Mesenchymal stem cell (in vitro differentiated cells and primary cell): ENCODE measurements at regions not wholly inside any gene's neighbourhood (a gene's known extent, or its start where the extent isn't known, plus 50 kb on each side); places are given as distances from the start of the nearest gene placed in this dataset.
"Not testable (repeated sequence)": the region's sequence is repeated elsewhere in the genome, so short reads cannot be mapped to it uniquely, and the experiment has no call there.

Source experiments
- DNase-seq: peaks from one replicate; pipeline ENCODE4 v3.0.0-alpha.2; 2013
- H2AFZ ChIP-seq: one replicate; pipeline ENCODE4 v1.6.1; 2013; ENCODE audit warnings: low read depth, mild to moderate bottlenecking, control low read depth, inconsistent platforms, low read length, moderate library complexity
- H2AK5ac ChIP-seq: 2 replicates; pipeline ENCODE4 v1.6.1; 2013; ENCODE audit warnings: low read length, moderate library complexity, mild to moderate bottlenecking, inconsistent platforms; ENCODE audit not compliant: severe bottlenecking
- H2BK120ac ChIP-seq: one replicate; pipeline ENCODE4 v1.6.1; 2013; ENCODE audit warnings: low read depth, mild to moderate bottlenecking, inconsistent platforms, low read length, moderate library complexity
- H2BK12ac ChIP-seq, 2 experiments: one replicate each; pipeline ENCODE4 v1.6.1; 2013; ENCODE audit warnings: inconsistent platforms in 2 of 2, low read length in 2 of 2, mild to moderate bottlenecking in 2 of 2, moderate library complexity in 2 of 2, control low read depth in 1 of 2
- H2BK15ac ChIP-seq: one replicate; pipeline ENCODE4 v1.6.1; 2013; ENCODE audit warnings: mild to moderate bottlenecking, low read depth, inconsistent platforms; ENCODE audit not compliant: poor library complexity, severe bottlenecking
- H2BK5ac ChIP-seq: 2 replicates; pipeline ENCODE4 v1.6.1; 2013; ENCODE audit warnings: low read depth, mild to moderate bottlenecking, low read length, control low read depth, inconsistent platforms; ENCODE audit not compliant: poor library complexity, severe bottlenecking
- H3K14ac ChIP-seq, 2 experiments: one replicate each; pipeline ENCODE4 v1.6.1; 2013; ENCODE audit warnings: inconsistent platforms in 2 of 2, low read length in 2 of 2, control low read depth in 1 of 2, mild to moderate bottlenecking in 1 of 2, moderate library complexity in 1 of 2
- H3K18ac ChIP-seq, 2 experiments: one replicate each; pipeline ENCODE4 v1.6.1; 2013; ENCODE audit warnings: inconsistent platforms in 2 of 2, low read length in 2 of 2, control low read depth in 1 of 2, low read depth in 1 of 2, mild to moderate bottlenecking in 1 of 2
- H3K23ac ChIP-seq, 2 experiments: one replicate each; pipeline ENCODE4 v1.6.1; 2013; ENCODE audit warnings: inconsistent platforms in 2 of 2, low read length in 2 of 2, mild to moderate bottlenecking in 2 of 2, moderate library complexity in 2 of 2, control low read depth in 1 of 2
- H3K27ac ChIP-seq: 2 replicates; pipeline ENCODE4 v1.5.1; 2013; ENCODE audit warnings: mild to moderate bottlenecking, moderate library complexity, low read length, control low read depth, inconsistent platforms; ENCODE audit not compliant: poor library complexity, severe bottlenecking
- H3K27me3 ChIP-seq, 2 experiments: 2 replicates each; pipeline versions ENCODE4 v1.6.1 to v1.7.0; 2013; ENCODE audit warnings: low read length in 2 of 2, mild to moderate bottlenecking in 2 of 2, moderate library complexity in 2 of 2, control low read depth in 1 of 2, inconsistent platforms in 1 of 2; ENCODE audit not compliant: control insufficient read depth in 1 of 2, insufficient read depth in 1 of 2
- H3K36me3 ChIP-seq, 2 experiments: 2 replicates each; pipeline versions ENCODE4 v1.6.1 to v1.7.0; 2013; ENCODE audit warnings: low read length in 2 of 2, control low read depth in 1 of 2, inconsistent platforms in 1 of 2, low read depth in 1 of 2, mild to moderate bottlenecking in 1 of 2; ENCODE audit not compliant: insufficient read depth in 2 of 2, control insufficient read depth in 1 of 2
- H3K4ac ChIP-seq, 2 experiments: one replicate each; pipeline ENCODE4 v1.6.1; 2013; ENCODE audit warnings: inconsistent platforms in 2 of 2, low read length in 2 of 2, mild to moderate bottlenecking in 2 of 2, moderate library complexity in 2 of 2, control low read depth in 1 of 2, low read depth in 1 of 2
- H3K4me1 ChIP-seq: 2 replicates; pipeline ENCODE4 v1.6.1; 2013; ENCODE audit warnings: low read depth, low read length, control low read depth; ENCODE audit not compliant: control insufficient read depth, insufficient read depth
- H3K4me2 ChIP-seq: 2 replicates; pipeline ENCODE4 v1.6.1; 2013; ENCODE audit warnings: low read length, mild to moderate bottlenecking, inconsistent platforms; ENCODE audit not compliant: poor library complexity, severe bottlenecking
- H3K4me3 ChIP-seq, 2 experiments: 2 replicates each; pipeline versions ENCODE4 v1.5.1 to v1.7.0; 2013; ENCODE audit warnings: low read length in 2 of 2, mild to moderate bottlenecking in 2 of 2, control low read depth in 1 of 2, low read depth in 1 of 2; ENCODE audit not compliant: insufficient read depth in 1 of 2
- H3K79me1 ChIP-seq: replicated peaks from 2 replicates; pipeline ENCODE4 v1.6.1; 2013; ENCODE audit warnings: mild to moderate bottlenecking, control low read depth, low read length, inconsistent platforms; ENCODE audit not compliant: poor library complexity, severe bottlenecking
- H3K9ac ChIP-seq: 2 replicates; pipeline ENCODE4 v1.7.0; 2013; ENCODE audit warnings: mild to moderate bottlenecking, low read length, moderate library complexity
- H3K9me3 ChIP-seq: 2 replicates; pipeline ENCODE4 v1.7.0; 2013; ENCODE audit warnings: mild to moderate bottlenecking, low read length; ENCODE audit not compliant: control insufficient read depth
- H4K8ac ChIP-seq: one replicate; pipeline ENCODE4 v1.6.1; 2013; ENCODE audit warnings: inconsistent platforms, mild to moderate bottlenecking, low read length, moderate library complexity
- H4K91ac ChIP-seq: one replicate; pipeline ENCODE4 v1.6.1; 2013; ENCODE audit warnings: mild to moderate bottlenecking, low read length, inconsistent platforms
- WGBS: methylation state at CpG from one replicate; pipeline ENCODE4 v1.1.7; 2013; ENCODE audit warnings: mixed read lengths; 5-methylcytosine and 5-hydroxymethylcytosine counted together

DNA sequence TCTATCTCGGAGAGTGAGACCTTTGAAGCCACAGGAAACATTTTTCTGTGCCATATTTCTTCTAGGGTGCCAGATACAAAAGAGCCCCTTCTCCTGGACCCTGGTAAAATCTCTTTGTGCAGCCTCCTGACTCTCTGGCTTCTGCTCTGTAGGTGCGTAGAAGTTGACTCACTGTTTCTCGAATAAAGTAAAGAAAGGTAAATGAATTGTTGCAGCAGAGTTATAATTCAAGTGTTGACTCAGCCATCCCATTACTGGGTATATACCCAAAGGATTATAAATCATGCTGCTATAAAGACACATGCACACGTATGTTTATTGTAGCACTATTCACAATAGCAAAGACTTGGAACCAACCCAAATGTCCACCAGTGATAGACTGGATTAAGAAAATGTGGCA, 371.0 kb downstream of the OSTF1 start:
- not testable (repeated sequence) for H3K9ac ChIP-seq, H3K4ac ChIP-seq, H4K8ac ChIP-seq, H2BK5ac ChIP-seq, H3K4me3 ChIP-seq, H3K23ac ChIP-seq, DNase-seq, H4K91ac ChIP-seq, H3K27me3 ChIP-seq, H3K9me3 ChIP-seq, H3K14ac ChIP-seq, H3K27ac ChIP-seq, H3K4me2 ChIP-seq, H3K79me1 ChIP-seq, H2AFZ ChIP-seq, H2BK12ac ChIP-seq, H3K18ac ChIP-seq, H2BK120ac ChIP-seq, H2BK15ac ChIP-seq, H3K4me1 ChIP-seq, H3K36me3 ChIP-seq, H2AK5ac ChIP-seq
- 33% methylated on average over 1 of the region's 4 CpGs for WGBS

DNA sequence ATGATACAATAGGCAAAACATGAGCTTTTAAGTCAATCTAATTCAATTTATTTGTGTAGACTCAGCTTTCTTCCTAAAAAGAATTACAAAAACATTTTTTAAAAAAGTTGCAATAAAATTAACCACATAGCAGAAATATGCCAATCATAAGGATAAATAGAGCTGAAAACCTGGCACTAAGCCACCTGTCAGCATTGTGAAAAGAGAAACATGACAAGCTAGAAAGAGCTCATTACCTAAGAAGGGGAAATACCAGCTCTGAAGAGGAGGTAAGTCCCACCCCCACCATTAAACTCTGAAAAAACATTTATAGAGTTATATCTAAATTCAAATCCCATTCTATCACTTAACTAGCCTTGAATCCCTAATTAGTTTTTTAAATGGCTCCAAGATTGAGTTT, 372.9 kb downstream of the OSTF1 start:
- no peak overlapping the region for H2BK15ac ChIP-seq

DNA sequence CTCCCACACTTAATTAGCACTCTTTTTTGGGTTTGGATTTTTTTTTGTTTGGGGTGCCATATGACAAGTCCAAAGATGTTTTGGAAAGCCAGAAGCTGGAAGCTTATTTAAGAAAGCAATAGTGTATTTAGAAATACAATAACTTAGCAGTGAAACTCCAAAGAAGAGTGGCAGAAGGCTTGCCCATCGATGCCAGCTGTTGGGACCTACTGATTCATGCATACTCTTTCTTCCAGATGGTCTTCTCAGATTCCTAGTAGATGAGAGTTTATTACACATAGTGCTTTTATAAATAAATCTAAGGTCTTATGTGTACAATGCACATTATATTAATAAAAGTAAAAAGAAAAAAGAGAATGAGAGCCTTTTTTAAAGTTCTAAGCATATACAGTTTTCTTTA, 374.6 kb downstream of the OSTF1 start:
- Histone ChIP-seq H3K9ac (no peak overlapping the region), H2AK5ac (no peak overlapping the region), H4K8ac (no peak overlapping the region), H3K36me3 (no peaks in the 10 kb centered on the region), H3K27me3 (no peaks in the 10 kb centered on the region), H2BK120ac (no peak overlapping the region), H2BK5ac (no peak overlapping the region), H2BK15ac (no peak overlapping the region), H3K27ac (no peak overlapping the region), H3K9me3 (no peaks in the 10 kb centered on the region), H2AFZ (no peak overlapping the region), H3K18ac (no peak overlapping the region), H3K23ac (no peak overlapping the region), H3K79me1 (no peaks in the 10 kb centered on the region), H2BK12ac (no peak overlapping the region), H3K4ac (no peak overlapping the region), H4K91ac (no peak overlapping the region), H3K4me2 (no peak overlapping the region), H3K4me1 (no peaks in the 10 kb centered on the region), H3K4me3 (no peak overlapping the region), H3K14ac (no peak overlapping the region)
- no CpG with 5 or more reads among the region's 1 CpG for WGBS
- no peak for DNase-seq

More for the DNA sequence above, 372.9 kb downstream of the OSTF1 start:
- H3K14ac ChIP-seq = no peak overlapping the region
- no peak overlapping the region for H3K4me3 ChIP-seq
- no peak overlapping the region for H2BK5ac ChIP-seq
- H3K79me1 ChIP-seq = no peaks in the 10 kb centered on the region
- H3K9ac ChIP-seq = no peak overlapping the region
- no peaks in the 10 kb centered on the region for H3K4me1 ChIP-seq
- no peak overlapping the region for H2AFZ ChIP-seq
- H3K27me3 ChIP-seq = no peaks in the 10 kb centered on the region
- H3K4ac ChIP-seq = no peak overlapping the region
- H3K27ac ChIP-seq = no peak overlapping the region
- no peak overlapping the region for H3K23ac ChIP-seq
- no peak overlapping the region for H2BK120ac ChIP-seq
- H3K36me3 ChIP-seq = no peaks in the 10 kb centered on the region
- no peak overlapping the region for H4K91ac ChIP-seq
- no peak overlapping the region for H2BK12ac ChIP-seq
- H4K8ac ChIP-seq = no peak overlapping the region
- no peak overlapping the region for H3K18ac ChIP-seq
- no peak overlapping the region for H3K4me2 ChIP-seq
- no peaks in the 10 kb centered on the region for H3K9me3 ChIP-seq
- H2AK5ac ChIP-seq = no peak overlapping the region
- no peak for DNase-seq

DNA sequence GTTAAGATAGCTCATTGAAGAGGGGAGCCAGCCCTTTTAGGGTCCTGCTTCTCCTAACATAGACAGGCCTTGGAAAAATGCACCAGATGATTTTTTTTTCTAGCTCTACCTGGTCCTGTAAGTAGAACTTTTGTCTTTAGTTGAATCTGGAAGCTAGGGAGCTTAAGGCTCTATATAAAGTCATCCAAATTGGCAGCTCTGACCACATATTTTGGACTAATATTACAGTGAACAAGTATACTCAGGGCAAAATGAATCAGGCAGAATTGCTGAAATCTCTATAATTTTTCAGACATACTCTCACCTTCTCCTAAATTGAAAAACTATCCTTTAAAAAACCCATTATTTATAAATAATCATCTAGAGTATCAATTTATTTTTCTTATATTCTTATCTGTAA, 375.6 kb downstream of the OSTF1 start:
- Histone ChIP-seq H2AFZ (no peak overlapping the region), H3K9ac (no peak overlapping the region), H3K4me2 (no peak overlapping the region), H2BK120ac (no peak overlapping the region), H3K4ac (no peak overlapping the region), H3K9me3 (no peaks in the 10 kb centered on the region), H2BK5ac (no peak overlapping the region), H3K36me3 (no peaks in the 10 kb centered on the region), H2BK12ac (no peak overlapping the region), H3K27ac (no peak overlapping the region), H2BK15ac (no peak overlapping the region), H2AK5ac (no peak overlapping the region), H3K23ac (no peak overlapping the region), H3K4me1 (no peaks in the 10 kb centered on the region), H4K8ac (no peak overlapping the region), H3K4me3 (no peak overlapping the region), H3K79me1 (no peaks in the 10 kb centered on the region), H4K91ac (no peak overlapping the region), H3K27me3 (no peaks in the 10 kb centered on the region), H3K18ac (no peak overlapping the region), H3K14ac (no peak overlapping the region)
- DNase-seq = no peak
